ENCODE measurements at regions not wholly inside any gene's neighbourhood (a gene's known extent, or its start where the extent isn't known, plus 50 kb on each side); places are given as distances from the start of the nearest gene placed in this dataset.
"Not testable (repeated sequence)": the region's sequence is repeated elsewhere in the genome, so short reads cannot be mapped to it uniquely, and the experiment has no call there.

DNA sequence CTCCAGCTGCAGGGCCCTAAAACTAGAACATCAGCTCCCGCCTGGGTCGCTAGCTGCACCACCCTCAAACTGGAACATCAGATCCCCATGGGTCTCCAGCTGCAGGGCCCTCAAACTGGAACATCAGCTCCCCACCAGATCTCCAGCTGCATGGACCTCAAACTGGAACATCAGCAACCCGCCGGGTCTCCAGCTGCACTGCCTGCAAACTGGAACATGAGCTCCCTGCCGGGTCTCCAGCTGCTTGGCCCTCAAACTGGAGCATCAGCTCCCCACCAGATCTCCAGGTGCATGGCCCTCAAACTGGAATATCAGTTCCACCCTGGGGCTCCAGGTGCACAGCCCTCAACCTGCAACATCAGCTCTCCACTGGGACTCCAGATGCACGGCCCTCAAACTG, 82.7 kb downstream of the TFRC start:
- H3K36me3 ChIP-seq (replicated peaks; ENCODE audit: control insufficient read depth, insufficient read depth, low read length); DNase-seq; H3K4me3 ChIP-seq (ENCODE audit: insufficient read depth, low read depth, low read length); H3K27me3 ChIP-seq (ENCODE audit: control insufficient read depth, insufficient read depth, low read length): not testable (repeated sequence)

DNA sequence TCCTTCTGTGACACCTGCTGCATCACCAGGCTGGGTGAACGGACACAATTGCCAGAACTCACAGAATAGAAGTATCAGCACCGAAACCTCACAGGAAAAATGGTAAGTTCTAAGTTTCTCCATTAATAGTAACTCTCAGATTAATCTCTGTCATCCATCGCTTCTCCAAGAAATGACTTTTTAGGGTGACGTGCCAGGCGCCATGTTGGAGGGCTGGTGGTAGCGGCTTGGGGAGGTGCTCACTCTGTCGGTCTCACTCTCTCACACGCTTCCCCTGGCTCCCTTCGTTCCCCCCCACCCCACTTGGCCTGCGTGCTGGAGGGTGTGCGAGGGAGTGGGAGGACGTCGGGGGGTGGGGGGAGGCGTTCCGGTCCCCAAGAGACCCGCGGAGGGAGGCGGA, 85.6 kb downstream of the TFRC start:
- H3K36me3 ChIP-seq (replicated peaks; ENCODE audit: control insufficient read depth, insufficient read depth, low read length); DNase-seq; H3K4me3 ChIP-seq (ENCODE audit: insufficient read depth, low read depth, low read length); H3K27me3 ChIP-seq (ENCODE audit: control insufficient read depth, insufficient read depth, low read length): not testable (repeated sequence)

DNA sequence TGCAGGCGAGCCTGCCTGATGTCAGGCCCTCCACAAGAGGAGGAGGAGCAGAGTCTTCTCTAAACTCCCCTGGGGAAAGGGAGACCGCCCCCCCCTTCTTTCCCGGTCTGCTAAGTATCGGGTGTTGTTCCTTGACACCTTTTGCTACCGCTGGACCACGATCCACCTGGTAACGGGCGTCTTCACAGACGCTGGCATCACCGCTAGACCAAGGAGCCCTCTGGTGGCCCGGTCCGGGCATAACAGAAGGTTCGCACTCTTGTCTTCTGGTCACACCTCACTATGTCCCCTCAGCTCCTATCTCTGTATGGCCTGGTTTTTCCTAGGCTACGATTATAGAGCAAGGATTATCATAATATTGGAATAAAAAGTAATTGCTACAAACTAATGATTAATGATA, 86.0 kb upstream of the TNK2 start:
- H3K4me3 ChIP-seq (ENCODE audit: insufficient read depth, low read depth, low read length); H3K27me3 ChIP-seq (ENCODE audit: control insufficient read depth, insufficient read depth, low read length); DNase-seq; H3K36me3 ChIP-seq (replicated peaks; ENCODE audit: control insufficient read depth, insufficient read depth, low read length): not testable (repeated sequence)

DNA sequence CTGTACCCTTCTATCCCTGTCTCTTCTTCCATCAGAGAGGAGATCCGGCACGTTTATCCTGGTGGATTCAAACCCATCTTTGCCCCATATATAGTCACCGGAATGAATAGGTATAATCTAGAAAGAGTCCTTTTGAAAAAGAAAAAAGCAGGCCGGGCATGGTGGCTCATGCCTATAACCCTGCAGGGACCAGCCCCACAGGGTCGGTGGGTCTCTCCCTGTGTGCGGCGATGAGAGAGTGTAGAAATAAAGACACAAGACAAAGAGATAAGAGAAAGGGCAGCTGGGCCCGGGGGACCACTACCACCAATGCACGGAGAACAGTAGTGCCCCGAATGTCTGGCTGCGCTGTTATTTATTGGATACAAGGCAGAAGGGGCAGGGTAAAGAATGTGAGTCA, 85.3 kb upstream of the TNK2 start:
- DNase-seq; H3K36me3 ChIP-seq (replicated peaks; ENCODE audit: control insufficient read depth, insufficient read depth, low read length): not testable (repeated sequence)

DNA sequence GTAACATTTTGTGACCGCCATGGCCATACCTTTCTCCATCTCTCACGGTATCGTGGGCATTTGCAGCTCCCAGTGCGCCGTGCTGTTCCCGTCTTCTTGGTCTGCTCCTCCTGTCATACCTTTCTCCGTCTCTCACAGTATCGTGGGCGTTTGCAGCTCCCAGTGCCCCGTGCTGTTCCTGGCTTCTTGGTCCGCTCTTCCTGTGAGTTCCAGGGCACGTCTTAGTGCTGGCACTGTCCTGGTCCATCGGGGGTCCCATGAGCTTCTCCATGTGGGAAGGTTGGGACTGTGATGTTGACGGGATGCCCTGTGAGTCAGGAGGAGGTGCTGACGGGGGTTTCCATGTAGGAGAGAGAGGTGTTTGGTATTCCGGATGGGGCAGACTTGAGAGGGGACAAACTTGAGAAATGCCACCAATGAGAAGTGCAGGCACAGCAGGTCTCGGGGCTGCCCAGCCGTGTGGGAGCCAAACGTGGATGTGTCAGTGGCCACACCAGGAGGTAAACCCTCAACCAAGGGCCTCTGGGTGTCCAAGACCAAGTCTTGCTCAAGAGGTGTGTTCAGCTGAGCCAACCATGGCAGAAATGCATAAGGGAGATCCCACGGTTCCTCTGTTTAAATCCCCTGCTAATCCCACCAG, 84.7 kb upstream of the TNK2 start:
- not testable (repeated sequence) for H3K36me3 ChIP-seq (replicated peaks; ENCODE audit: control insufficient read depth, insufficient read depth, low read length); H3K27me3 ChIP-seq (ENCODE audit: control insufficient read depth, insufficient read depth, low read length); DNase-seq; H3K4me3 ChIP-seq (ENCODE audit: insufficient read depth, low read depth, low read length)

More for the DNA sequence above, 85.3 kb upstream of the TNK2 start:
- H3K27me3 ChIP-seq (ENCODE audit: control insufficient read depth, insufficient read depth, low read length); H3K4me3 ChIP-seq (ENCODE audit: insufficient read depth, low read depth, low read length): not testable (repeated sequence)

DNA sequence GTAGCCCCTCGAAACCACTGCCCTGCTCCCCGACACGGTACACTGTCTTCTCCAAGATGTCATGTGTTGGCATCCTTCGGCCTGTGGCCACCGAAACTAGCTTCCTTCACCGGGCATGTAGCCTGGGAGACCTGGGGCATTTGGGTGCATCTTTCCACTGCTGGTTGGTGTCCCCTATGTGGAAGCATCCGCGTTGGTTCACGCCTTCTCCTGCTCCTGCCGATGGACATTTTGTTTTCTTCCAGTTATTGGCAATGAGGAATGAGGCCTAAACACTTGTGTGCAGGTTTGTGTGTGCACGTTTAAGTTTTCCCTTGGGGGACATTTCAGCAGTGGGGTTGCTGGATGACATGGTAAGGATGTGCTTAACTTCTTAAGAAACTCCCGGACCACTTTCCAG, 83.6 kb upstream of the TNK2 start:
- H3K4me3 ChIP-seq (ENCODE audit: insufficient read depth, low read depth, low read length); H3K27me3 ChIP-seq (ENCODE audit: control insufficient read depth, insufficient read depth, low read length); DNase-seq: not testable (repeated sequence)

DNA sequence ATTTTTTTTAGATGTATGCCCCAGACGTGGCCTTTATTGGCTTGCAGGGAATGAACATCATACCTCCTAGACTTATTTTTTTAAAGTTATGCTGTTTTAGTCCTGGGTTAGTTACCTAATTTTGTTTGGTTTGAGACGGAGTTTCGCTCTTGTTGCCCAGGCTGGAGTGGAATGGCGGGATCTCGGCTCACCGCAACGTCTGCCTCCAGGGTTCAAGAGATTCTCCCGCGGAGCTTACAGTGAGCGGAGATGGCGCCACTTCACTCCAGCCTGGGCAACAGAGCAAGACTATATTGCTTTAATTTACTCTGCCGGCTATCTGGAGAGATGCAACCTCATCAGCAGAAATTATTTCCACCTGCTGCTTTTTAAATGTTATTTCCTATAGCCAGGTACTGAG, 82.9 kb upstream of the TNK2 start:
- H3K27me3 ChIP-seq (ENCODE audit: control insufficient read depth, insufficient read depth, low read length); H3K4me3 ChIP-seq (ENCODE audit: insufficient read depth, low read depth, low read length); DNase-seq; H3K36me3 ChIP-seq (replicated peaks; ENCODE audit: control insufficient read depth, insufficient read depth, low read length): not testable (repeated sequence)

More for the DNA sequence above, 83.6 kb upstream of the TNK2 start:
- H3K36me3 ChIP-seq (replicated peaks; ENCODE audit: control insufficient read depth, insufficient read depth, low read length) = not testable (repeated sequence)

DNA sequence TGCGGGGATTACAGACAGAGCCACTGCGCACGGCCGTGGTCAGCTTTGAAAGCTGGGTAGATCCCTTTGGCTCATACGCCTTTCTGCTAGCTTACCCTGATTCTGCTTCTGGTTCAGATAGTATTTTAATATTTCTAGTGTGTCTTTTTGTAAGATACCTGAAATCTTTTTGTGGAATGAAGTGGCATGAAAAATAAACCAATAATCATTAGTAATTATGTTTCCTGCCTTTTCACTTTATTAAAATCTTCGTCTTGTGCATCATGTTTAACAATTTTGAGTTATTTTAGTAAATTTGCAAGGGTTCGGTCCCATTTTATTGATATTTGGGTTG, 82.5 kb upstream of the TNK2 start:
- H3K27me3 ChIP-seq (ENCODE audit: control insufficient read depth, insufficient read depth, low read length); H3K36me3 ChIP-seq (replicated peaks; ENCODE audit: control insufficient read depth, insufficient read depth, low read length); DNase-seq: not testable (repeated sequence)
- H3K4me3 ChIP-seq (ENCODE audit: insufficient read depth, low read depth, low read length) = peak overlapping the region; percentile 47

DNA sequence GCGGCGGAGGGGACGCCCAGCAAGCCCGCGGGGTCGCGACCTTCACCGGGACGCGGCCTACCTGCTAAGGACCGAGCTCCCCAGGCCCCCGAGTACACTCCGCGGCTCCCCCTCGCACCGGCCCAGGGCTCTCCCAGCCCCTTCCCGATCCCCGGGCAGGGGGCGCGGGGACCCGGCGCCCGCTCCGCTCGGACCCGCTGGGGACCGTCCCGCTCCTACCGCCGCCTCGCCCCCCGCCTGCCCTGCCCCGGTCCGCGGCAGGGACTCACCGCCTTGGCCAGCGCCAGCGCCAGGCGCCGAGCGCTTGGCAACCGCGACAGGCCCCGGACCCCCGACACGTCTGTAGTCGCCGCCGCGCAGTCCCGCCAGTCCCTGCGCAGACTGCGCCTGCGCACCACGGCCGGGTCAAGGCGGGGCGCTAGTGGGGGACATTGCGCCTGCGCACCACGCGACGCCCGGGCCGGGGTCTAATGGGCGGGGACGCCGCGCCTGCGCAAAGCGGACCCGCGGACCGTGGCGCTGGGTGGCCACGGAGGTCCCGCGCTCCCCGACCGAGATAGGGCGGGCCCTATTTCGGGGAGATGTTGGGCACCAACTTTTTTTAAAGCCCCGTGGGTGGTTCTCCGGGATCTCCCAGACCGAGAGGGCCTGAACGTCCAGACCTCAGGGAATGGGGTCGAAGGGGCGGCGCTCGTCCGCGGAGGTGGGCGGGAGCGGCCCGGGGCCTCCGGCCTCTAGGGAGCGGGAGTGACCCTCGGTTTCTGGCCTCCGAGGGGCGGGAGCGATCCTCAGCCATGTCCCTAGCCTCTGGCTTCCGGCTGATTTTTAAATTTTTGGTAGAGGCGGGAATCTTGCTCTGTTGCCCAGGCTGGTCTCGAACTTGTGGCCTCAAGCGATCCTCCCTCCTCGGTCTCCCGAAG, 81.8 kb upstream of the TNK2 start:
- H3K27me3 ChIP-seq (ENCODE audit: control insufficient read depth, insufficient read depth, low read length); H3K36me3 ChIP-seq (replicated peaks; ENCODE audit: control insufficient read depth, insufficient read depth, low read length): not testable (repeated sequence)
- peak; percentile 81 for DNase-seq
- peak overlapping the region; percentile 47 for H3K4me3 ChIP-seq (ENCODE audit: insufficient read depth, low read depth, low read length)

DNA sequence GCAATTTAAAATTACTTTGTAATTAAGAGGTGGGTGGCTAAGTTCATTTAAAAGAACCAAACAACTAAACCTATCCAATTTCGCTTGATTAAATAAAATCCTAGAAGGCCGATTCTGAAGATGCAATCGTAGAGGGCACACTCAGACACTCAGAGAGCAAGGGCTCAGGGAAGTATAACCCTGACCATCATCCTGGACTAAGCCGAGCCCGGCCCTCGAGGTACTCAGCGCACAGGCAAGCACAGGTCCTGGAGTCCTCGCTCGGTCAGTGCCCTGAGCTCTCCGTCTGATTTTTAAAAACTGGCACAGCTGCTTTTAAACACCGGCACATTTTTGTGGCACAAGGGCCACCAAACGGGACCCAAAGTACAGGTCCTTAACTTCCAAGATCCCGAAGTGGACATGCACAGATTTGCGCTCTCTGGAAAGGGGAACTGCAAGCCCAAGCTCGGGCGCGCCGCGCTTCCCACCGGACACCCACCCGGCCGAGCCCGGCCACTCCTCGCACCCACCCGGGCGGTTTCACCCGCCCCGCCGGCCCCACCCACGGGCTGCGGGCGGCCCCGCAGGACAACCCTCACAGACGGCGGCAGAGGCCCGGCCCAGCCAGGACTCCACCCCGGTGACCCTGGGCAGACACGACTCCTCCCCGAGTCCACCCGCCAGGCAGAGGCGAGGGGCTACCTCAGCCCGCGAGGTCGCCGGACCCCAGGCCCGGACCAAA, 81.0 kb upstream of the TNK2 start:
- H3K27me3 ChIP-seq (ENCODE audit: control insufficient read depth, insufficient read depth, low read length); H3K36me3 ChIP-seq (replicated peaks; ENCODE audit: control insufficient read depth, insufficient read depth, low read length); DNase-seq: not testable (repeated sequence)
- H3K4me3 ChIP-seq (ENCODE audit: insufficient read depth, low read depth, low read length) = peak overlapping the region; percentile 43

DNA sequence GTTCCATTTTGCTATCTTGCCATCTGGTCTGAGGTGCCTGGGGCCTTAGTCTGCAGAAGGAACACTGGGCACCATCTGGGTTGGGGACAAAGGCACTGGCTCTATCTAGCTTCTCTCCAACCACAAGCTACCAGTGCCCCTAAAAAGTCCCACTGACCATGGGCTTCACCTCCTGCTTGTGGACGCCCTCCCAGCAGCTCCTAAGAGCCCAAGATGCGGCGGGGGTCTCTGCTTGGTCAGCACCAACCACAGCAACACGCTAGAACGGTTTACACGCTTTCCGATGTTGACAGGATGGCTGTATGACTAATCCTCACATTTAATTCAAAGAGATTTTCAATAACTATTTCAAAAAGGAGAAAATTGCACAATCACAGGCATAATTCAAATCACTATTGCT, 80.4 kb upstream of the TNK2 start:
- not testable (repeated sequence) for DNase-seq; H3K36me3 ChIP-seq (replicated peaks; ENCODE audit: control insufficient read depth, insufficient read depth, low read length); H3K4me3 ChIP-seq (ENCODE audit: insufficient read depth, low read depth, low read length); H3K27me3 ChIP-seq (ENCODE audit: control insufficient read depth, insufficient read depth, low read length)

DNA sequence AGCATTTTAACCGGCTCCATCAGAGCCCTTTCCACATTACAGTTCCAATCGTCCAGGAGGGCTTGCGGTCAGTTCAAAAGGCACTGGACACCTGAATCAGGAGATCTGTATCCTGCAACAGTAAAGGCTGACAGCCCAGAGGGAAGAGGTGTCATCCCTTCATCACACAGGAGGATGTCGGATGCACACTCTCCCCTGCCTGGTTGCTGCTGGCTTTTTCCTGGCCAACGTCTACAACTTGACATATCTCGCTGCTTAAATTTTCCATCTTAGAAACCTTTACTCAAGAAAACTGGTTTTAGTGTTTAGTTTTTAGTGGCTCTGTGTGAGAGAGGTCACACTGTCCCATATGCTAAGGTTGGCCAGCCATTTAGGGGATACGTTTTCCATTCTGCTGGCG, 78.7 kb upstream of the TNK2 start:
- H3K36me3 ChIP-seq (replicated peaks; ENCODE audit: control insufficient read depth, insufficient read depth, low read length); DNase-seq; H3K4me3 ChIP-seq (ENCODE audit: insufficient read depth, low read depth, low read length); H3K27me3 ChIP-seq (ENCODE audit: control insufficient read depth, insufficient read depth, low read length): not testable (repeated sequence)

DNA sequence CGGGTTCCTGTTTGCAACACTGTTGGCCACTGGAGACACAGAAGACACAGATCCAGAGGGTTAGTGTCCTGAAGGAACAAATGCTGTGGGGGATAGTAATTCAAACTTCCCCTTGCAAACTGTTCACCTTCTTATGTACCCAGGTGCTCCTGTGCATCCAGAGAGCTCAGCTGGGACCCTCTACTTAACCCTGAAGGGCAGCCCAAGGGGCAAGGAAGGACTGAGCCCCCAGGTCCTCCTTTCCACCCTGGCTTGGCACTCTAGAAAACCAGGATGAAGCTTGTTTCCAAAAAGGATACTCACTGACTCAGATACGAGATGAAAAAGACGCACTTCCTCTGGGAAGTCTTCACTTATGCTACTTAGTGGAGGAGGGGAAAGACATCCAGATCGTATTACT, 78.2 kb upstream of the TNK2 start:
- H3K4me3 ChIP-seq (ENCODE audit: insufficient read depth, low read depth, low read length); H3K27me3 ChIP-seq (ENCODE audit: control insufficient read depth, insufficient read depth, low read length); DNase-seq; H3K36me3 ChIP-seq (replicated peaks; ENCODE audit: control insufficient read depth, insufficient read depth, low read length): not testable (repeated sequence)

DNA sequence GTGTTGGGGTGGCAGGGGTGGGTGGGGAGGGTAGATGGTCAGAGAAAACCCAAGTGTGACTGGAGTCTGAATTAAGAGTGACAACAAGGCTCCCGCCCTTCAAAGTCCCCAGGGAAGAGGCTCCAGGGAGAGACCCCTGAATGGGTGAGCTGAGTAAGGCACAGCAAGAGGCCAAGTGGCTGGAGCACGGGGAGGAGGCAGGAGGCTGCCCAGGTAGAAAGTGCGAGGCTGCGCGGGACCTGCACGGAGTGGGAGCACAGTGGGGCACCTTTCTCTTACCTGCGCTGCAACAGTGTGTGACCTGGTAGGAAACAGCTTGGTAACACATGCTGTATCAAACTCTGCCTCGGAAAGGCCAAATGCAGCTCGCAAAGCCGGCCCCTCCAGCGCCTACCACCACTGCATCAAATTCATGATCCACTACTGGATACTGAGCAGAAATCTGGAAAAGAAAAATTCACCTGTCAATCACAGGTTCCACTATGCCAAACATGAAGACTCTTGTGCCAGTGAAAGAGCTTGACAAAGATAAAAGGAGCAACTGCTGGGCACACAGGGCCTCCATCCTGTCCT, 77.1 kb upstream of the TNK2 start:
- not testable (repeated sequence) for H3K4me3 ChIP-seq (ENCODE audit: insufficient read depth, low read depth, low read length); H3K36me3 ChIP-seq (replicated peaks; ENCODE audit: control insufficient read depth, insufficient read depth, low read length); H3K27me3 ChIP-seq (ENCODE audit: control insufficient read depth, insufficient read depth, low read length); DNase-seq

All from H7 (cell line).